Stomach (tissue), 8 donors: ENCODE measurements at regions not wholly inside any gene's neighbourhood (a gene's known extent, or its start where the extent isn't known, plus 50 kb on each side); places are given as distances from the start of the nearest gene placed in this dataset.

ENCODE experiments used
- DNase-seq, 2 donors: peaks; one replicate each; pipeline versions ENCODE4 v3.0.0 to v3.0.0-alpha.2; 2013 to 2019
- H3K27ac ChIP-seq, 5 donors: fragments of 200-600 bp in 4 of 5; sonication (generic) in 4 of 5; one replicate each; pipeline ENCODE4 v1.5.1; 2013 to 2019; ENCODE audit warnings: mild to moderate bottlenecking in 1 of 5, moderate library complexity in 1 of 5
- H3K27me3 ChIP-seq, 3 donors: fragments of 200-600 bp; sonication (generic); one replicate each; pipeline ENCODE4 v1.5.1; 2017 to 2019; ENCODE audit warnings: mixed run types in 1 of 3
- H3K36me3 ChIP-seq, 4 donors: fragments of 200-600 bp; sonication (generic); 1 replicate in 3 of 4; 2 replicates in 1 of 4; pipeline ENCODE4 v1.5.1; 2016 to 2019
- H3K4me1 ChIP-seq, 4 donors: fragments of 200-600 bp; sonication (generic); one replicate each; pipeline ENCODE4 v1.5.1; 2016 to 2019
- H3K4me3 ChIP-seq, 4 donors: fragments of 200-600 bp; sonication (generic) in 3 of 4; one replicate each; pipeline ENCODE4 v1.5.1; 2016 to 2019; ENCODE audit warnings: mild to moderate bottlenecking in 1 of 4
- H3K9me3 ChIP-seq, 4 donors: fragments of 200-600 bp; sonication (generic); one replicate each; pipeline ENCODE4 v1.5.1; 2016 to 2019
- EP300 ChIP-seq: sonication (generic); formaldehyde crosslinking; IDR thresholded peaks from one replicate; pipeline ENCODE4 v1.6.1; 2017; ENCODE audit warnings: antibody characterized with exemption
- POLR2A ChIP-seq, 4 donors: fragments of 450-650 bp; IDR thresholded peaks; one replicate each; pipeline ENCODE4 v1.6.1; 2016; ENCODE audit warnings: antibody characterized with exemption in 4 of 4, control low read depth in 2 of 4, mild to moderate bottlenecking in 1 of 4, moderate library complexity in 1 of 4
- POLR2AphosphoS5 ChIP-seq, 3 donors: sonication (generic); formaldehyde crosslinking; IDR thresholded peaks; one replicate each; pipeline ENCODE4 v1.6.1; 2016; ENCODE audit warnings: antibody characterized with exemption in 3 of 3
- WGBS, 5 donors: extraction: QIAGEN DNeasy Blood & Tissue Kit in 3 of 5; methylation state at CpG; one replicate each; pipeline versions ENCODE4 v1.1.5 to v1.1.7; 2013 to 2018; 5-methylcytosine and 5-hydroxymethylcytosine counted together
- intact Hi-C: fragments of 100-400 bp; cut with DNase I; formaldehyde crosslinking; loops from one replicate; pipeline ENCODE4 v1.15.1; 2023; ENCODE audit warnings: low total_unique reads
- TF ChIP-seq, protein P1 (sequence below), 7 experiments: fragments of 450-650 bp in 4 of 7; fragments of 200-600 bp in 3 of 7; sonication (generic) in 3 of 7; IDR thresholded peaks; one replicate each; pipeline ENCODE4 v1.5.1; 2016 to 2019; ENCODE audit warnings: antibody characterized with exemption in 7 of 7, control low read depth in 2 of 7, mild to moderate bottlenecking in 1 of 7
- donor health status: healthy with polysubstance abuse.
- donor health status: Bipolar disorder and iron deficiency.
- donor health status: healthy.

DNA sequence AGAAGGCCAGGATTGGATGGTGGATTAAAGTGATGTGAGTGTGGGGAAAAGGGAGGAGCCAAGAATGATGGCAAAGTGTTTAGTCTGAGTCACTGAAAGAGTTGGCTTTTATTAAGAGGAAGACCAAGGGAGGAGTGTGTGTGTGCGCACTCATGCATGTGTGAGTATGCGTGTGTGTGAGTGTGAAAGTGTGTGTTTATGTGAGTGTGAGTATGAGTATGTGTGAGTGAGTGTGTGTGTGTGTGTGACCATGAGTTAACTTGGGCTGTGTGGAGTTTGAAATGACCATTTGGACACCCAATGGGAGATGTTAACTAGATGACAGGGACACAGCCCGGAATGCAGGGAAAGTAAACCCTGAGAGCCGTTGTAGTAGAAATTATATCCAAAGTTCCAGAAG, 57.6 kb upstream of the EYA2 start:
- no peaks in the 10 kb centered on the region for H3K27me3 ChIP-seq

DNA sequence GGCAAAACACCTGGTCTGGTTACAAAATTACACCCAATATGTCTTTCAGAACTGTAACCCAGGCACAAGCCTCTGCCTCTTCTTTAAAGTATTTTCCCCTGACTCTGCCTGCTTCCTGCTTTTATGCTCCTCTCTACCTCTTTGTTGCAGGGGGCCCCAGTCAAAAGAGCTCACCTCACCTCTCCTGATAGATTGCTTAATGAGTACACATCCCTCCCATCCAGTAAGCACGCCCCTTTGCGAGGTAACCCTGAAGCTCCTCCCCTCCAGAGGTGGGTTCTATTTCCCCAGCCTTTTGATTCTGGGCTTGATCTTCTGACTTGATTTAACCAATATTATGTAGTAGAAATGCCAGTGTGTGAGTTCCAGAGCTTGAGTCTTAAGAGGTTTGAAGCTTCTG, 56.6 kb upstream of the EYA2 start:
- peak in 1 of 2 donors; percentile 32 for DNase-seq
- Histone ChIP-seq H3K36me3 (no peaks in the 10 kb centered on the region), H3K9me3 (no peaks in the 10 kb centered on the region), H3K27me3 (no peaks in the 10 kb centered on the region), H3K4me1 (no peaks in the 10 kb centered on the region), H3K27ac (no peak overlapping the region), H3K4me3 (no peak overlapping the region)
- intact Hi-C loops = no loop called here
- TF ChIP-seq POLR2AphosphoS5 (IDR thresholded peaks at IDR 0.05) (no peak), EP300 (no peak), POLR2A (IDR thresholded peaks at IDR 0.05) (no peak)
- TF ChIP-seq, protein P1, sequence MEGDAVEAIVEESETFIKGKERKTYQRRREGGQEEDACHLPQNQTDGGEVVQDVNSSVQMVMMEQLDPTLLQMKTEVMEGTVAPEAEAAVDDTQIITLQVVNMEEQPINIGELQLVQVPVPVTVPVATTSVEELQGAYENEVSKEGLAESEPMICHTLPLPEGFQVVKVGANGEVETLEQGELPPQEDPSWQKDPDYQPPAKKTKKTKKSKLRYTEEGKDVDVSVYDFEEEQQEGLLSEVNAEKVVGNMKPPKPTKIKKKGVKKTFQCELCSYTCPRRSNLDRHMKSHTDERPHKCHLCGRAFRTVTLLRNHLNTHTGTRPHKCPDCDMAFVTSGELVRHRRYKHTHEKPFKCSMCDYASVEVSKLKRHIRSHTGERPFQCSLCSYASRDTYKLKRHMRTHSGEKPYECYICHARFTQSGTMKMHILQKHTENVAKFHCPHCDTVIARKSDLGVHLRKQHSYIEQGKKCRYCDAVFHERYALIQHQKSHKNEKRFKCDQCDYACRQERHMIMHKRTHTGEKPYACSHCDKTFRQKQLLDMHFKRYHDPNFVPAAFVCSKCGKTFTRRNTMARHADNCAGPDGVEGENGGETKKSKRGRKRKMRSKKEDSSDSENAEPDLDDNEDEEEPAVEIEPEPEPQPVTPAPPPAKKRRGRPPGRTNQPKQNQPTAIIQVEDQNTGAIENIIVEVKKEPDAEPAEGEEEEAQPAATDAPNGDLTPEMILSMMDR (IDR thresholded peaks at IDR 0.05) = no peak
- WGBS, 5 donors = 23 to 48% (median 31%) methylated on average over 2 of the region's 2 CpGs

More for the DNA sequence above, 57.6 kb upstream of the EYA2 start:
- intact Hi-C loops = no loop called here
- H3K4me1 ChIP-seq = no peaks in the 10 kb centered on the region
- no peak for DNase-seq
- no peaks in the 10 kb centered on the region for H3K9me3 ChIP-seq
- TF ChIP-seq POLR2AphosphoS5 (IDR thresholded peaks at IDR 0.05) (no peak), EP300 (no peak), POLR2A (IDR thresholded peaks at IDR 0.05) (no peak)
- TF ChIP-seq, protein P1 (IDR thresholded peaks at IDR 0.05) = no peak
- WGBS, 5 donors = 68 to 84% (median 76%) methylated on average over 3 to 4 of the region's 4 CpGs
- no peaks in the 10 kb centered on the region for H3K36me3 ChIP-seq
- no peak overlapping the region for H3K27ac ChIP-seq
- H3K4me3 ChIP-seq = no peak overlapping the region

DNA sequence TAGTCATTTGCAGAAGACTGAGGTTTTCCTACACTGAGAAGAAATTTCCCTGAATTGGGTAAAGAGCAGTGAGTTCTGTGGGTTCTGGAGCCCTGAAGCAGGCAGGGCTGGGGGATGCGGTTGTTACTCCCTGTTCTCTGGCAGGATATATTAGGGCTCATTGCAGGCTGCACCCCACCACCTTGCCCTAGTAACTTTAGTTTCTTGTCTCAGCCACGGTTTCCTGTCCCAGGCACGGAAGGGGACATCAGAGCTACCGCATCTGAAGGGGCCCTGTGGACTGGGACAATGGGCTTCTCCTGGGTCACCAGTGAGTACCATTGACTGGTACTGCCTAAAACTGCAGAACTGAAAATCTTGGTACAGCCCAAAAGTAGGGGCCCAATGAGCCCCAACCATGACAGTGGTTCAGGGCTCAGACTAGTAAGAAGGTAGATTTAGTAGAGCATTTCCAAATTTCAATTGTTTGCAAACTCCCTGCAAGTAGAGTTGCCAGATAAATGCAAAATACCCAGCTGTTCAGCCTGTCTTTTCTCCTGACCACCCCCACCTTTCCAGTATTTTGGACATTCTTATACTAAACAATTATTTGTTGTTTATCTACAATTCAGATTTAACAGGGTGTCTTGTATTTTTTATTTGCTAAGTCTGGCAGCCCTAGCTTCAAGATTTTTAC, 54.5 kb upstream of the EYA2 start:
- H3K9me3 ChIP-seq = no peaks in the 10 kb centered on the region
- TF ChIP-seq EP300 (no peak), POLR2A (IDR thresholded peaks at IDR 0.05) (no peak), POLR2AphosphoS5 (IDR thresholded peaks at IDR 0.05) (no peak)
- TF ChIP-seq, protein P1 (IDR thresholded peaks at IDR 0.05) = no peak
- 84 to 93% (median 89%) methylated on average over 4 of the region's 4 CpGs for WGBS, 5 donors
- no peaks in the 10 kb centered on the region for H3K4me1 ChIP-seq
- intact Hi-C loops = no loop called here
- H3K36me3 ChIP-seq = no peaks in the 10 kb centered on the region
- no peaks in the 10 kb centered on the region for H3K27me3 ChIP-seq
- no peak overlapping the region for H3K27ac ChIP-seq
- no peak overlapping the region for H3K4me3 ChIP-seq
- no peak for DNase-seq
